NCI-H1417 (cell line): ENCODE measurements at regions not wholly inside any gene's neighbourhood (a gene's known extent, or its start where the extent isn't known, plus 50 kb on each side); places are given as distances from the start of the nearest gene placed in this dataset.
"Not testable (repeated sequence)": the region's sequence is repeated elsewhere in the genome, so short reads cannot be mapped to it uniquely, and the experiment has no call there.

Source experiments
- DNase-seq, 3 experiments: peaks; one replicate each; lab custom pipeline; 2025; lab: John Stamatoyannopoulos, UW

DNA sequence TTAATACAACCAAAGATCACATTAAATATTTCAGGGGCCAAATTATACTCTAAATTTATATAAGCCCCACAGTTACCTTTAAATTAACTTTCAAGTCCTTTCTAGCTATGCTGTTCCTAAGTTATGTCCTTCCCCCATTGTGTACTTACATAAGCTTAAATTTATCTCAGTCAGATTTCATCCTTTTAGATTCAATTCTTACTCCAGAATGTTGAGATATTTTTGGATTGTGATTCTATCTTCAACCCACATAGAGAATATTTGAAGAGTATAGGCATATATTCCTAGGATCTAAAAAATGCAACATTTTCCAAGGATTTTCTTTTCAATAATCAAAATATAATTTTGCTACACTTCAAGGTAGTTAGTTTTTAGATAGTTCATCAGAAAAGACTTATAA lies 242.8 kb downstream of the KCNE4 start:
- DNase-seq: no peak

GRCh38 chr2:223297788-223298187 lies 245.8 kb downstream of the KCNE4 start:
- peak; percentile 74 to 94 (median 85) for DNase-seq

GRCh38 chr2:223298329-223298728 lies 246.3 kb downstream of the KCNE4 start:
- peak in 1 of 3 experiments; percentile 45 for DNase-seq

GRCh38 chr2:223300326-223300725 lies 248.3 kb downstream of the KCNE4 start:
- DNase-seq: no peak

DNA sequence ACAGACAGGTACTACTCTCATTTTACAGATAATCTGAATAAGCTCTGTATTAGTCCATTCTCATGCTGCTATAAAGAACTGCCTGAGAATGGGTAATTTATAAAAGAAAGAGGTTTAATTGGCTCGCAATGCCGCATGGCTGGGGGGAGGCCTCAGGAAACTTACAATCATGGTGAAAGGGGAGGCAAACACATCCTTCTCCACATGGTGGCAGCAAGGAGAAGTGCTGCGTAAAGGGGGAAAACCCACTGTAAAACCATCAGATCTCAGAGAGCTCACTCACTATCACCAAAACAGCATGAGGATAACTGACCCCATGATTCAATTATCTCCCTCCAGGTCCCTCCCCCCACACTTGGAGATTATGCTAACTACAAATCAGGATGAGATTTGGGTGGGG lies 254.4 kb downstream of the KCNE4 start:
- no peak for DNase-seq

DNA sequence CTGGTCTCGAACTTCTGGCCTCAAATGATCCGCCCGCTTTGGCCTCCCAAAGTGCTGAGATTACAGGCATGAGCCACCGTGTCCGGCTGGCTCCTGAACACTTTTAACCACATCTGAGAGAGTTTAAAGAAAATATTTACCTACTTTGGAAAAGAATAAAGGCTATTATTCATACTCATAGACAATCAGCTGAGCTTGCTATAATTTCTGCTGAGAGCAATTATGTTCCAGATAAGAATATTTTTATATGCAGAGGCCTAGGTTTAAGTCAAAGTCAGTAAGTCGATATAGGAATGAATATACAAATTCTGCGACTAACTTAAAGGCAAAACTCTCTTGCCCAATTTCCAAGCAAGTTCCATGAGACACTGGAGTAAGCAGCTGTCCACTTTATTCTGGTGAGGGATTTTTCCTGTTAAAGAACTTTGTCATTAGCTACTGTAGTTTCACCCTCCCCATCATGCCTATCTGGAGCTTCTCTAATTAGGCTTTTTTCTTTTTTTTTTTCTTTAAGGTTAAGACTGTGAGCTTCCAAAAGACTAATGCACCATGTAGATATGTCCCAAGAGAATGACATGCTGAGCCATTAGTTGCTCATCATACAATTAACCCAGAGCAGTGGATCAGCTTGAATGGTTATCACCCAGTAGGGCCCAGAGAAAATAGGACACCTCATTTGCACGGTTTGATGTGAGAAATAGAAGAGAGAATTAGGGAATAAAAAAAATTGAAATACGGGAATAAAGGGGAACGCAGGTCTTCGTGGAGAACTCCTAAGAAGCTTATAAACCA lies 260.1 kb downstream of the KCNE4 start:
- no peak for DNase-seq

DNA sequence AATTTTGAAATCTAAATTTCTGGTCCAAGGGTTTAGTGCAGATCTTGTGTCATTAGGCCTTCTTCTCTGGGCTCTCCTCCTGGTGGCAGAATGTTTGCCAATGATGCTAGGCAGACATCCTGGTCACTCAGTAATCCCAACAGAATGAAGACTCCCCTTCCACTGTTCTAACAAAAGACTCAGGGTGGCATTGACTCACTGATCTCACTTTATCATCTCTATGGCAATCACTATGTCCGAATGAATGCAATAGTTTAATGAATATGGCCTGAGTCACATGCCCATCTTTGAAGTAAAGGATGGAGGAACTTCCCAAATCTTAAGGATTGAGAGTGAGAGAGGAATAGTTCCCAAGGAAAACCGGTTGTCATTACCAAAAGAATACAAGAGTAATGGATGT lies 261.1 kb downstream of the KCNE4 start:
- DNase-seq: no peak

DNA sequence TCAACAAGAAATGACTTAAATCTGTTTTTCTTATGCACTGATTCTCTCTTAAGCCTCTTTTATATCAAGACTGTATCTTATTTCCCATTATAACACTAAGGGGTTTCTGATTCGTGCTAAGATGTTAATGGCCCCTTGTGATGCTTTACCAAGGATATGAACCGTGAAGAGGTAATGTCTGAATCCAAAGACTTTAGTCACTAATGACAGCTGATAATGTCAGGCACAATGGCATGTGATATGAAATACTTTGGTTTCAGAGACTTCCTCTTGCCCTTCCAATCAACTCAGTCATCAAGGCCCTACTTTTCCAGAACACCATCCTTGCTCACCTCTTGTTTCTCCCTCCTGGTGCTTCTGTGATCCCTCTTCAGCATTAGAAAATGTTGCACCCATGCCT lies 262.8 kb downstream of the KCNE4 start:
- peak in 1 of 3 experiments; percentile 58 for DNase-seq

DNA sequence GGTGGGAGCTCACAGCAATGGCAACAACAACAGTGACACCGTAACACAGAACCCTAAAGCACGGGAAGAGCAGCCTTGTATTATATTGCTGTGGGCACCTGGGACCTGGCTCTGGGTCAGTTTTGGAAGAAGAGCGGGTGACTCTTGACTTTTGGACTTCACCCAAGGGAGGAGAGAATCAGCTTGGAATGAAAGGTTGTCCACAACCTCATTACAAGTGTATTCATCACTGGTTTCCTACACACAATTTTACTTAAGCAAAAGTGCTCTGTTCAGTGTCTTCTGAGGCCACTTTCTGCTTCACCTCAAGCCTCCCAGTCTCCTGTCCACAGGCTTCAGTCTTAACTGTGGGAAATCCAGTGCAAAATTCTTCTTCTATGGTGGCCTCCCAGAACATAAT lies 263.8 kb downstream of the KCNE4 start:
- DNase-seq: no peak

DNA sequence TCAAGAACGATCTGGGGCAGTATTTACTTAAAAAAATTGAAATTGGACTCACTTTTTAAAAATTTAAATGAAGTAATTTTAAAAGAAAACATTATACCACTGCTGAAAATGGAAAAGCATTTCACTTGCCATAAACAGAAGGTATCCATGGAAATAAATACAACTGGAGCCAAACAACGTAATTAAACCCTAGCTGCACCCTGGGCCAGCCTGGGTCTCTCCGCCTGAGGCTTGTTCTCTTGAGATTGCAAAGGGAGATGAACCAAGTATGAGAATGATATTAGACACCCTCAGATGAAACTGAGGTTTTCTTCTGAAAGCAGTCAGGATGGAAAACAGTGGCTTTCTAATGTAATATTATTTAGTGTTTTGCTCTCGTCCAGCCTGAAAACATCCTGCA lies 264.4 kb downstream of the KCNE4 start:
- no peak for DNase-seq

GRCh38 chr2:223319601-223320000 lies 267.6 kb downstream of the KCNE4 start:
- no peak for DNase-seq

DNA sequence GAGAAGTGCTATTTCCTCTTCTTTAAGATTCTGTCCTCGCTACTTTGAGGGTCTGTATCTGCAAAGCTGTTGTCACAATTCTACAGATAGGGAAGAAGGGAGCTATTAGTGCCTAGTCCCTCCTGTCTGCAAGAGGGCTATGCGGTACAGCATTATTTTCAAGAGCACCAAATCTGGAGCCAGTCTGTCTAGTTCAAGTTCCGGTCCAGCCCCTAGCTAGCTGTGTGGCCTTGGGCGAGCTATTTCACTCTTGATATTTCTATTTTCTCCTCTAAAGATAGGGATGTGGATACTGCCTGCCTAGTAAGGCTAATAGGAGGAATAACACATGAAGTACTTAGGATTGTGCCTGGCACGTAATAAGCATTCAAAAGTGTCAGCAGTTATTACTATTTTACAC lies 272.4 kb downstream of the KCNE4 start:
- DNase-seq: no peak

GRCh38 chr2:223328578-223328977 lies 273.6 kb downstream of the SCG2 start:
- no peak for DNase-seq

DNA sequence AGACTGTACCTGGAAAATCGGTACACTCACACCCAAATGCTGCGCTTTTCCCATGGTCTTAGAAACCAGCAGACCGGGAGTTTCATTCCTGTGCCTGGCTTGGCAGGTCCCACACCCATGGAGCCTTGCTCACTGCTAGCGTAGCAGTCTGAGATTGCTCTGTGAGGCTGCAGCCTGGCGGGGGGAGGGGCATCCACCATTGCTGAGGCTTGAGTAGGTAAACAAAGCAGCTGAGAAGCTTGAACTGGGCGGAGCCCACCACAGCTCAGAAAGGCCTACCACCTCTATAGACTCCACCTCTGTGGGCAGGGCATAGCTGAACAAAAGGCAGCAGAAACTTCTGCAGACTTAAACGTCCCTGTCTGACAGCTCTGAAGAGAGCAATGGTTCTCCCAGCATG lies 271.4 kb downstream of the SCG2 start:
- not testable (repeated sequence) for DNase-seq

GRCh38 chr2:223338016-223338415 lies 264.1 kb downstream of the SCG2 start:
- DNase-seq: peak in 1 of 3 experiments; percentile 22

DNA sequence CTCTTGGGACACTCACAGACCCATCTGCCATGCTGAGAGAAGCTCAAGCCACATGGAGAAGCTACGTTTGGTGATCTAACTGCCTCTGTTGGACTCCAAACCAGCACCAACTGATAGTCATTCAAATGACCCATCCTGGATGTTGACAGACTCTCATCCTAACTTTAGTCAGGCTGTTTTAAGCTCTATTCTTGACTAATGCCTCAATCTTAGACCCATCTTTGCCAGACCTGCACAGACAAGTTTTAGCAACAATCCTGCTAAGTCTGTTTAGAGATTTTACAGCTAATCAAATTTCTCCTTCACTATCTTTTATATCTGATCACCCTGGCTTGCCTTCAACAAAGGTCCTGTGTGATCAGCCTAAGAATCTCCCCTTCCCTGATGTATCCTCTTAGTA lies 245.1 kb downstream of the SCG2 start:
- DNase-seq: no peak

GRCh38 chr2:223363085-223363484 lies 239.1 kb downstream of the SCG2 start:
- DNase-seq: peak in 2 of 3 experiments; percentile 50 to 90

DNA sequence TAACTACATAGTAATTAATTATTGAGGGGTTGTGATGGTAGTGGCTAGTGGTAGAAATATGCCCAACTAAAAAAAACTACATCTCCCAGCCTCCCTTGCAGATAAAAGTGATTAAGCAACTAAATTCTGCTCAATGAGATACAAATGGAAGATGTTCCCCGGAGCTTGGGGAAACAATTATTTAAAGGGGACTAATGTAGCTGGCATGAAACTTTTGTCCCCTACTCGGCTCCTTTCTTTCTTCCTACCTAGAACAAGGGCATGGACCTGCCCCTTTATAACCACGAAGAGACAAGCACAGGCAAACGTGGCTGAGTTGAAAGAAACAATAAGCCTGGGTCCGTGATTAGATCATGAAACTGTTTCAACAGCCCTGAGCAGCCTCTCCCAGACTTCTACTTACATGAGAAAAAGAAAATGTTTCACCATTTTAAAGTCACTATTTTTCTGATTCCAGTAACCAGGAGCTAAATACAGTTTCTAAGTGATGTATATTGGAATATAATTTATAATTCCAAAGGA lies 236.9 kb downstream of the SCG2 start:
- no peak for DNase-seq

DNA sequence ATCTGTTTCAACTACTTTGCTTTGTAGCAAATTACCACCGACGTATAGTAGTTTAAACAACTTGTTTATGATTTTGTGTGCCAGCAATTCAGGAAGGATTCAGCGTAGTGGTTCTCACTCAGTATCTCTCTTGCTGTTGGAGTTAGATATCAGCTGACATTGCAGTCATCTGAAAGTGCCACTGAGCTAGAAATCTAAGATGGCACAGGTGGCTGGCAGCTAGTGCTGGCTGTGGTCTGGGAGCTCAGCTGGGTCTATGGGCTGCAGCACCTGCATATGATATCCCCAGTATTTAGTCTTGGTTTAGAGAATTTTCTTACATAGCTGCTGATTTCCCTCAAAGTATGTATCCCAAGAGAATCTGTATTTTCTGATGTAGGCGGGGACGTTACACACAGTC lies 235.6 kb downstream of the SCG2 start:
- DNase-seq: peak in 1 of 3 experiments; percentile 1

GRCh38 chr2:223368481-223368880 lies 233.7 kb downstream of the SCG2 start:
- no peak for DNase-seq

GRCh38 chr2:223369889-223370288 lies 232.3 kb downstream of the SCG2 start:
- DNase-seq: no peak

- no peak for DNase-seq
These were observed 218.8 kb downstream of the SCG2 start for GRCh38 chr2:223383315-223383714.

- DNase-seq: no peak
These were observed 216.0 kb downstream of the SCG2 start for GRCh38 chr2:223386189-223386588.

GRCh38 chr2:223386984-223387383 lies 215.2 kb downstream of the SCG2 start:
- no peak for DNase-seq
